RPMI8226 (cell line): ENCODE measurements at regions not wholly inside any gene's neighbourhood (a gene's known extent, or its start where the extent isn't known, plus 50 kb on each side); places are given as distances from the start of the nearest gene placed in this dataset.

ENCODE experiments used
- DNase-seq: peaks from one replicate; pipeline ENCODE4 v3.0.0-alpha.2; 2015

GRCh38 chr13:27370305-27370872 lies 54.0 kb upstream of the GTF3A start:
- no peak for DNase-seq

GRCh38 chr13:27371932-27372331 lies 52.5 kb upstream of the GTF3A start:
- DNase-seq: no peak

GRCh38 chr13:27372896-27373295 lies 51.5 kb upstream of the GTF3A start:
- no peak for DNase-seq

- no peak for DNase-seq
Measured at GRCh38 chr13:27374126-27374613, 50.2 kb upstream of the GTF3A start.
